ENCODE measurements at regions not wholly inside any gene's neighbourhood (a gene's known extent, or its start where the extent isn't known, plus 50 kb on each side); places are given as distances from the start of the nearest gene placed in this dataset.
A peak's percentile ranks its signal among the peaks of the same experiment; 100 is the strongest.

DNA sequence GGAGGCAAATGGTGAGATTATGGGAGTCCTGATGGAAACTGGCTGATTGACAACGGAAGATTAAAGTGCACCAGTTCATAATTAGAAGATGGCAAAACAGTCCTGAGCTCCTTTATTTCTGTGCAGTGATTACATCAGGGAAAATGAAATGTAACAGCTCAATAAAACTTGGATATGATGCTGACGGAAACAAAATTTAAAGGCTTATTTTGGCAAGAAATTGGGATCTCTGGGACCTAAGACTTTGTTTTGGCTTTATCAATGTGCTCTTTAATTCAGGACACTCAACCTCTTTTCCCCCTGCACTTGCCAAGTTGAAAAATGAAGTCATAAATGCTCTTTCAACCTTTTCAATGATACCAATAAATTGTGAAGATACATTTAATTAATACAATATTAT, 226.8 kb downstream of the C6orf118 start:
- DNase-seq (ENCODE audit: low read depth), result no peak

DNA sequence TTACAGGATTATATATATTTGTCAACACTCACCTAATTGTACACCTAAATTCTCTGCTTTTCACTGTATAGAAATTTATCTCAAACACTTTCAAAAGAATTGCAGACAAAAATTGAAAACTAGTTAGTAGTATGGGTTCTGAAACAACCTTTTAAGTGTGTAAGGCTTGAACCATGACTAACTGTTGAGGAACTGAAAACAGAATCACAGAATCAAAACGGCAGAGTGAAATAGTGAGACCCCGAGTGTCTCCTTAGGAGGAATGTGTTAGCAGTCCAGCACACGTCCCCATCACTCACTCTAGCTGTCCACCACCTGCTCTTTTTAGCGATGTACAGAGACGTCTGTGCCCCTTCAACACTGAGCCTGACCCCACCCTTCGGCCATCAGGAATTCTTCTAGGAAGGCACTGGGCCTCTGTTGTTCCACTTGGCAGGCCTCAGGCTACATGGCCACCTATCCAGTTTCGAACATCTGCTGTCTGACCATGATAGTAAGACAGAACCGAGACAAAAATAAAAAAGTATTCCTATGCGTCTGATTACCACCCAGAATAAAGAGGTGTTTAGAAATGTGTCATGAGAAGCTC, 227.4 kb downstream of the C6orf118 start:
- no peak for DNase-seq (ENCODE audit: low read depth)

- no peak for DNase-seq (ENCODE audit: low read depth)
Measured at GRCh38 chr6:165077876-165078275, 231.5 kb downstream of the C6orf118 start.

DNA sequence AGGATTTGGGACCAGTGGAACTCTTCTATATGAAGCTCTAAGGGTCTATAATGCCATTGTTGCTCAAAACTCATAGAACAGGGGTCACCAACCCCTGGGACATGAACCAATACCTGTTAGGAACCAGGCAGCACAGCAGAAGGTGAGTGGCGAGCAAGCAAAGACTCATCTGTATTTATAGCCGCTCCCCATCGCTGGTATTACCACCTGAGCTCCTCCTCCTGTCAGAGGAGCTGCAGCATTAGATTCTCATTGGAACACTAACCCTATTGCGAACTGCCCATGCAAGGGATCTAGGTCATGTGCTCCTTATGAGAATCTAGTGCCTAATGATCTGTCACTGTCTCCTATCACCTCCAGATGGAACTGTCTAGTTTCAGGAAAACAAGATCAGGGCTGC, 237.5 kb downstream of the C6orf118 start:
- no peak for DNase-seq (ENCODE audit: low read depth)

DNA sequence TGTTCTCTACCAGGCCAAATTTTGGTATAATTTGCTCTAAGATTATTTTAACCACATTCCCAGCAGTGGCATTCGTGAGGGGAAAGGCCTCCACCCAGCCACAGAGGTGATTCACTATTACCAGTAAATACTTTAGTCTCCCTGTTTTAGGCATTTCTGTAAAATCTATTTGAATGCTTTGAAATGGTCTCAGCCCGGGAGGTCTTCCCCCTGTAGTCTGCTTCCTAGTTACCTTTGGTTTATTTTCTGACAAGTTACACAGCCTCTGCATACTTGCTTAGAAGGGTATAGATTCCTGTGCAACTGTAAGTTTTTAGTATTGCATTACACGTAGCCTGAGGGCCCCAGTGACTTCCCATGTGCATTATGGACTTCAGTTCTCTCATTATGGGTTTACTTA, 248.7 kb downstream of the C6orf118 start:
- peak; percentile 43 for DNase-seq (ENCODE audit: low read depth)

DNA sequence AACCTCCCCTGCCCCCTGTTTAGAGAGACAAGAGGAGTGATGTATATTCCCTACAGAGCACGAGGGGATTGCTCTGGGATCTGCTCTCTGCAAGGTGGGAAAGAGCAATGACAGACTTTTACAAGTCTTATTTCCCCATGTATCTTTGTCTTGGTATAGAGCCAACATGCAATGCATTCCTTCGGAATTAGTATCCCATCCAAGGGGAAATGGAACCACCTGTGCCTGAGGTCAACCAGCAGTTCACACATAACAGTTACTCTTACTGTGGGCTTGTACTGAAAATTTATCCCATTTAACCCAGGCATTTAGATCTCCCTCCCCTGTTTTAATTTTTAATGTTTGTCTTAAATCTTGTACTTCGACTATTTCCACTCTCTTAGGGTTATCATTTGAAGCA, 250.4 kb downstream of the C6orf118 start:
- peak; percentile 69 for DNase-seq (ENCODE audit: low read depth)

- DNase-seq (ENCODE audit: low read depth), result no peak
Measured at GRCh38 chr6:165056292-165056691, 253.1 kb downstream of the C6orf118 start.

DNA sequence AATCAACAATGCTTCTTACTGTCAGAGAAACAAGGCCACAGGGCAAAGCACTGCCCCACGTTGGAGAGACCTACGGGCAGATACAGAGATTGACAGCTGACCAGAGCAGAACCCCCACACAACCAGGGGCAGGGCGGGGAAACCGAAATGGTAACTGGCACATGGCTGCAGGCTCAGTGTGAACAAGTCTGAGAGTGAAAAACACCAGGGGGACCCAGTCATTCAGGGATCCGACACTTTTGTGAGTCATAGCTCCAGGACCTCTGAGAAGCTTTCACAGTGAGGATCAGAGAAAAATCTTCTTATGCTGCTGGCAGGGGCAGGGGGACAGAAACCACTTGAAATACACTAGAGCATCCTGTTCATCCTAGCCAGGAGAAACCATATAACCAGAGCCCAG, 254.2 kb downstream of the C6orf118 start:
- peak; percentile 54 for DNase-seq (ENCODE audit: low read depth)

DNA sequence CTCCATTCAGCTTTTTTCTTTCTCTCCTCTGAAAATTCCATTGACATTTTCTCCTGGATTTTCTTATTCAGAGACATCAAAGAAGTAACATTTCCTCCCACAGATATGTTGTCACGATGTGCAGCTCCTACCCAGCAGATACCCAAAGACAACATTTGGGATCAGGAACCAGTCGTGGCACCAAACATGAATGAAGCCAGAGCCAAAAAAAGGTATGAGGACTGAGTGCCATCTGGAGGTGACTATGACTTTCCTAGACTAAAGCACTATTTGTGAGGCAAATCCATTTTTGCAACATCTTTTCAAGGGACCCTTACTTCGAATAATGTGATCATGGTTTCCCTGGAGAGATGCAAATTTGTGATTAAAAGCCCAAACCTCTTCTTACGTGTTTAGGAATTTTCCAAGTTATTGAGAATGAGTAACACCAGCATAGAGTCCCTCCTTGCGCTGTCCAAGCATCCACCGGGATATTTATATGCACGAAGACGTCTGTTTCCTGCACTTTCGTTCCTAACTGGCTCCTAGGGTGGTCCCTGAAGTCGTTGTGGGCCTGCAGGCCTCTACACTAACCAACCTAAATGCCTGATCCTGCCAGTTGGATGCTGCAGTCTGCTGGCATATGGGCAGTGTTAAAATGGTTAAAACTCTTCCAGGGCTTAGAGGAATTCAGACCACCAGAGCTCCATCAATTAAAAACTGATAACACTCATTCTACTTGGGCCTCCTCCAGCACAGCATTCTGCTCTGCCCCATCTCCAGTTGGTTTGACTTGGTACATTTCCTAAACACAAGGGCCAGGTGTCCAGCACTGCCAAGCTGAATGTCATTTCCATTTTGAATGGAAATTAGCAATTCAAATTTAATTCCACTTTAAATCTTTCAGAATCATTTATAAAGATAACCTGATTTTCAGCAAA, 256.6 kb downstream of the C6orf118 start:
- DNase-seq (ENCODE audit: low read depth), result no peak

DNA sequence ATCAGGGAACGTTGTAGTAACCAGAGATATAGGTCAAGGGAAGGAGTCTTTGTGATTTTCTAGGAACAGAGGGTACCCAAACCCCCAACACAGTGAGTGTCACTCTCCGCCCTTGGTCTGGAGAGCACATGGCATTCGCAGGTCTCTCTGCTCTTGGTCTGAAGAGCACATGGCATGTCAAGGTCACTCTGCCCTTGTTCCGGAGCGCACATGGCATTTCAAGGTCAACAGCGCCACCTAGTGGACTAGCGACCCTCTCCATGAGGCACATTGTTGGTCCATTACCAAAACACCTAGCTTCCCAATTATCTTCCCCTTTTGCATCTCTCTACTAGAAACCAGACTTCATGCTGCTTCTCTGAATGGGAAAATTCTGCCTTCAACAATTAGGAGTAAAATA, 260.0 kb downstream of the C6orf118 start:
- peak; percentile 17 for DNase-seq (ENCODE audit: low read depth)

- no peak for DNase-seq (ENCODE audit: low read depth)
Measured at GRCh38 chr6:165047952-165048351, 261.5 kb downstream of the C6orf118 start.

GRCh38 chr6:165045631-165046030, 263.8 kb downstream of the C6orf118 start:
- DNase-seq (ENCODE audit: low read depth), result no peak

- no peak for DNase-seq (ENCODE audit: low read depth)
Measured at GRCh38 chr6:165042912-165043311, 266.5 kb downstream of the C6orf118 start.

GRCh38 chr6:165040440-165040839, 269.0 kb downstream of the C6orf118 start:
- DNase-seq (ENCODE audit: low read depth), result no peak

GRCh38 chr6:165034271-165034741, 275.1 kb downstream of the C6orf118 start:
- DNase-seq (ENCODE audit: low read depth), result no peak

DNA sequence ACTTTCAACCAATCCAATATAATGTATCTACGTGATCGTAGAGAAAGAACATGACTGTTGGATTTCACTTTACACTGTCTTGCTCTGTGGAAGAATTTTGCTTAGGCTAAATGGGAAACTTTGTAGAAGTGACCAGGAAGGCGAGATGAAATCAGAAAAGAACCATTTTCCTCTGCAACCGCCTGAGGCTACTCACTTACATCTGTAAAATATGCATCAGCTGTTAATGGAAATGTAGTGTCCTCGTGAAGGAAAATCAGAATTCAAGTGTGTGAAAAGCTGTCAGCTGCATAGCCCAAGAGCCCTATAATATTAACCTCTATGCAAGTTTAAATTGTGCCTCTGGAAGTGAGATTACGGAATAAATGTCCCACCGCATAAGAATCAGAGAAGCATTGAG, 277.9 kb downstream of the C6orf118 start:
- DNase-seq (ENCODE audit: low read depth), result peak; percentile 7

DNA sequence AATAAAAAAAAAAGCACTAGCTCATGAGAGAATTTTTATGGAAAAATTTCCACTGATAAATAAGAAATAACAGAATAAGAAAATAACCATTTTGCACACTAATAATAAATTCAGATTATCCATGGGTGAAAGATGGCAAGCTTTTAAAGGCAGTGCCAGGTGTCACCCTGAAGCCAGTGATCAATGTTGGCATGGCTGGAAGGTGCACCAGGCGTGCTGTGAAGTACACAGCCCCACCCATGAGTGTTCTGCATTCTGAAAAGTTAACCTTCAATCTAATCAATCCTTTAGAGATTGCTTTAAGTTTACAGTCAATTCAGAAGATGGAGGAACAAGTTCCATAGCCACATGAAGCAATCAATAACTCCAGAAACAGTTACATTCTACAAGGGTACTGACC, 284.4 kb downstream of the C6orf118 start:
- DNase-seq (ENCODE audit: low read depth), result no peak

GRCh38 chr6:165019681-165020080, 289.7 kb downstream of the C6orf118 start:
- DNase-seq (ENCODE audit: low read depth), result no peak

- DNase-seq (ENCODE audit: low read depth), result no peak
Measured at GRCh38 chr6:165015676-165016075, 293.7 kb downstream of the C6orf118 start.

DNA sequence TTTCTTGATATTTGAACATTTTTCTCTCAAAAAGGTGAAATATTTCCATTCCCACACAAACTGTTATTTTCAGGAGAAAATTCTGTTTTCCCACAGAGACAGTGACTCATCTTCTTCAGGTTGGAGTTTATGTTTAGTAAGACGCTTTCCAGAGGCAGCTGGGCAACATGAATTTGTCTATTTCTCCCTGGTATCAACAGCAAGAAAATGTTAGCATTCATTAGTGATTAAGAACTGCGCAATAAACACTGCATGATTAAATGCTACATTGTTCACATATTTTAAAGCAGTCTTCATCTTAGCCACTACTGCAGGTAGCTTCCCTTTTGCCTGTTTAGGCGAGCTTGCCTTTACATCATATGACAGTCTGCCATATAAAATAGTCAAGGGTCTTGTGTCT, 295.7 kb downstream of the C6orf118 start:
- DNase-seq (ENCODE audit: low read depth), result no peak

DNA sequence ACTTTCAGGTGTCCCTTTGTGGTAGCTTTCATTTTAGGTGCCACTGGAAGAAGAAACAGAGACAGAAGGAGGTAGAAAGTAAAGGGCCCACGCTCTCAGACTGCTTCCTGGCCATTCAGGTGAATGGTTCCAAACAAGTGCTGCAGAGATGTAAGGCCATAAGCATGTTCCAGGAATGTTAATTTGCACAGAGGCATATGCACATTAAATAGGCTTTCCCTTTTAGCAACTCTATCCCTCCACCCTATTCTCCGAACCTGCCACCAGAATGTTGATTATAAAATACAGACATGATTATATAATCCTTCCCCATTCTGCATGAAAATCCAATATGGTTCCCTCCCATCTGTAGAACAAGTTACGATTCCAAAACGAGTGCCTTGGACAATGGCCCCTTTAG, 297.2 kb downstream of the C6orf118 start:
- no peak for DNase-seq (ENCODE audit: low read depth)

GRCh38 chr6:165010556-165011535, 298.6 kb downstream of the C6orf118 start:
- no peak for DNase-seq (ENCODE audit: low read depth)
